Ovary (tissue), 7 donors: ENCODE measurements at regions not wholly inside any gene's neighbourhood (a gene's known extent, or its start where the extent isn't known, plus 50 kb on each side); places are given as distances from the start of the nearest gene placed in this dataset.

Source experiments
- DNase-seq, 5 donors: peaks; one replicate each; pipeline ENCODE4 v3.0.0-alpha.2; 2019 to 2020
- H3K27ac ChIP-seq, 2 donors: fragments of 200-600 bp; one replicate each; pipeline versions ENCODE4 v1.5.1 to v1.8.0; 2019 to 2022
- H3K27me3 ChIP-seq: fragments of 200-600 bp; one replicate; pipeline ENCODE4 v1.8.0; 2022
- H3K36me3 ChIP-seq: fragments of 200-600 bp; sonication (generic); one replicate; pipeline ENCODE4 v1.5.1; 2019
- H3K4me1 ChIP-seq: one replicate; pipeline ENCODE4 v1.8.1; 2013; ENCODE audit warnings: mild to moderate bottlenecking, moderate library complexity; ENCODE audit not compliant: insufficient read depth
- H3K4me3 ChIP-seq: fragments of 200-600 bp; sonication (generic); one replicate; pipeline ENCODE4 v1.5.1; 2017
- H3K9me3 ChIP-seq, 2 donors: fragments of 200-600 bp in 1 of 2; sonication (generic) in 1 of 2; one replicate each; pipeline versions ENCODE4 v1.5.1 to v1.8.1; 2013 to 2019; ENCODE audit warnings: mild to moderate bottlenecking in 1 of 2, moderate library complexity in 1 of 2
- CTCF ChIP-seq, 3 donors: fragments of 450-650 bp in 2 of 3; fragments of 200-600 bp in 1 of 3; IDR thresholded peaks; one replicate each; pipeline versions ENCODE4 v1.5.1 to v1.8.0; 2016 to 2022; ENCODE audit warnings: antibody characterized with exemption in 3 of 3, mild to moderate bottlenecking in 1 of 3
- EP300 ChIP-seq: sonication (generic); formaldehyde crosslinking; IDR thresholded peaks from one replicate; pipeline ENCODE4 v1.6.1; 2017; ENCODE audit warnings: antibody characterized with exemption
- POLR2A ChIP-seq: fragments of 450-650 bp; IDR thresholded peaks from one replicate; pipeline ENCODE4 v1.6.1; 2017; ENCODE audit warnings: antibody characterized with exemption, mild to moderate bottlenecking, moderate library complexity
- WGBS, 3 donors: extraction: QIAGEN DNeasy Blood & Tissue Kit in 1 of 3; methylation state at CpG; one replicate each; pipeline versions ENCODE4 v1.1.5 to v1.1.7; 2013 to 2017; 5-methylcytosine and 5-hydroxymethylcytosine counted together
- intact Hi-C, 4 donors: fragments of 100-400 bp; cut with DNase I; formaldehyde crosslinking; loops; one replicate each; pipeline versions ENCODE4 v1.11.0 to v1.15.1; 2022 to 2023
- donor health status: DM: no; HTN: no; CAD: no; lungs with moderate emphysema.
- donor health status: DM: no; HTN: no; CAD: no.
- donor health status: Bipolar disorder and iron deficiency.
- donor health status: DM: no; HTN: no; CAD: no.
- donor health status: DM: yes; HTN: yes; CAD: no.

- H3K27me3 ChIP-seq: no peaks in the 10 kb centered on the region
- no peaks in the 10 kb centered on the region for H3K9me3 ChIP-seq
- intact Hi-C loops: no loop called here
- H3K4me1 ChIP-seq: peaks cover 3% of the 10 kb centered on the region
- no peaks in the 10 kb centered on the region for H3K36me3 ChIP-seq
- DNase-seq: no peak
- WGBS, 3 donors: 75 to 86% (median 75%) methylated on average over 1 of the region's 1 CpG
- no peak overlapping the region for H3K27ac ChIP-seq
- TF ChIP-seq CTCF (IDR thresholded peaks at IDR 0.05) (no peak), POLR2A (no peak), EP300 (no peak)
- no peak overlapping the region for H3K4me3 ChIP-seq
Observed at GRCh38 chr6:140012150-140012549, 637.7 kb upstream of the CITED2 start.

GRCh38 chr6:140011537-140011936 lies 637.1 kb upstream of the CITED2 start:
- no peak for DNase-seq
- WGBS, 3 donors: 51 to 60% (median 52%) methylated on average over 4 of the region's 4 CpGs
- H3K27me3 ChIP-seq: no peaks in the 10 kb centered on the region
- no peak for TF ChIP-seq CTCF (IDR thresholded peaks at IDR 0.05)
- H3K36me3 ChIP-seq: no peaks in the 10 kb centered on the region
- no peaks in the 10 kb centered on the region for H3K9me3 ChIP-seq
- H3K4me3 ChIP-seq: no peak overlapping the region
- peaks cover 3% of the 10 kb centered on the region for H3K4me1 ChIP-seq
- intact Hi-C loops: no loop called here
- H3K27ac ChIP-seq: no peak overlapping the region

- no peak for TF ChIP-seq CTCF (IDR thresholded peaks at IDR 0.05)
- no peak for TF ChIP-seq POLR2A
- no peak for TF ChIP-seq EP300
- H3K4me3 ChIP-seq: no peak overlapping the region
- H3K36me3 ChIP-seq: no peaks in the 10 kb centered on the region
- intact Hi-C loops: no loop called here
- H3K4me1 ChIP-seq: peaks cover 3% of the 10 kb centered on the region
- H3K27me3 ChIP-seq: no peaks in the 10 kb centered on the region
- H3K27ac ChIP-seq: no peak overlapping the region
- H3K9me3 ChIP-seq: no peaks in the 10 kb centered on the region
- no peak for DNase-seq
- WGBS, 3 donors: 78 to 90% (median 83%) methylated on average over 3 of the region's 3 CpGs
Observed at GRCh38 chr6:140009286-140009685, 634.8 kb upstream of the CITED2 start.

DNA sequence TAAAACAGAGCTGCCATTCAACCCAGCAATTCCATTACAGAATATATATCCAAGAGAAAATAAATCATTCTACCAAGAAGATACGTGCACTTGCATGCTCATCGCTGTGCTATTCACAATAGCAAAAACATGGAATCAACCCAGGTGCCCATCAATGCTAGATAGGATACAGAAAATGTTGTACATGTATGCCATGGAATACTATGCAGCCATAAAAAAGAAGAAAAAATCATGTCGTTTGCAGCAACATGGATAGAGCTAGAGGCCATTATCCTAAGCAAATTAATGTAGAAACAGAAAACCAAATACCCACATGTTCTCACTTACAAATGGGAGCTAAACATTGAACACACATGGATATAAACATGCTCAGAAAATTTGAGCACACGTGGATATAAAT lies 633.1 kb upstream of the CITED2 start:
- Histone ChIP-seq H3K27me3 (no peaks in the 10 kb centered on the region), H3K4me3 (no peak overlapping the region), H3K9me3 (no peaks in the 10 kb centered on the region), H3K27ac (no peak overlapping the region), H3K4me1 (peaks cover 3% of the 10 kb centered on the region), H3K36me3 (no peaks in the 10 kb centered on the region)
- intact Hi-C loops: no loop called here
- no peak for TF ChIP-seq EP300
- WGBS, 3 donors: 94 to 97% (median 95%) methylated on average over 4 of the region's 4 CpGs
- no peak for DNase-seq

GRCh38 chr6:140003217-140003616 lies 628.8 kb upstream of the CITED2 start:
- H3K36me3 ChIP-seq: no peaks in the 10 kb centered on the region
- WGBS, 3 donors: 74 to 92% (median 83%) methylated on average over 1 of the region's 1 CpG
- no peak for TF ChIP-seq POLR2A
- no peak for TF ChIP-seq CTCF (IDR thresholded peaks at IDR 0.05)
- no peak for TF ChIP-seq EP300
- no peaks in the 10 kb centered on the region for H3K27me3 ChIP-seq
- H3K4me3 ChIP-seq: no peak overlapping the region
- H3K9me3 ChIP-seq: no peaks in the 10 kb centered on the region
- no peak overlapping the region for H3K27ac ChIP-seq
- no peaks in the 10 kb centered on the region for H3K4me1 ChIP-seq
- intact Hi-C loops: no loop called here
- no peak for DNase-seq
